HepG2 (cell line): ENCODE measurements at regions not wholly inside any gene's neighbourhood (a gene's known extent, or its start where the extent isn't known, plus 50 kb on each side); places are given as distances from the start of the nearest gene placed in this dataset.

Source experiments
- ATAC-seq: fragments of 200-7000 bp; cut with Tn5 transposase; 3 replicates; pipeline ENCODE4 v1.9.1; 2020; ENCODE audit warnings: mild to moderate bottlenecking, moderate library complexity
- BruUV-seq: library from RNA; stranded (reverse); fragments of 400-500 nt; replicated peaks from 2 replicates; lab custom pipeline; 2021; lab: Mats Ljungman, UMichigan
- CTCF ChIA-PET: fragments of 300-600 bp; formaldehyde crosslinking; extraction: SDS; loops from one replicate; lab custom pipeline; 2021; ENCODE audit warnings: low total read pairs, inconsistent platforms, low intra/inter-chr PET ratio; lab: Yijun Ruan, JAX
- POLR2A ChIA-PET: fragments of 350-600 bp; sonication (Branson Sonifier 250); formaldehyde crosslinking; loops from one replicate; lab custom pipeline; 2020; ENCODE audit warnings: antibody characterized with exemption, inconsistent platforms; lab: Yijun Ruan, JAX
- DNase-seq: peaks from one replicate; pipeline ENCODE4 v3.0.0-alpha.2; 2015; ENCODE audit warnings: low spot score
- FAIRE-seq: peaks from 3 replicates; lab custom pipeline; 2011; peaks lifted over from hg19 to GRCh38; lab: Jason Lieb, UNC
- H2AFZ ChIP-seq: one replicate; pipeline ENCODE4 v1.6.1; 2011; ENCODE audit warnings: low read length, inconsistent platforms
- H3K27ac ChIP-seq: fragments of 300-600 bp; 3 replicates; pipeline ENCODE4 v1.8.0; 2011; ENCODE audit warnings: mixed run types, mild to moderate bottlenecking, mixed read lengths, low read length, inconsistent platforms; ENCODE audit not compliant: insufficient read depth; ENCODE audit errors: extremely low read length
- H3K27me3 ChIP-seq, 2 experiments: fragments of 200-600 bp in 1 of 2; 2 replicates in 1 of 2; 3 replicates in 1 of 2; pipeline versions ENCODE4 v1.6.0 to v1.8.0; 2011; ENCODE audit warnings: low read length in 2 of 2, mild to moderate bottlenecking in 2 of 2, moderate library complexity in 2 of 2, inconsistent platforms in 1 of 2; ENCODE audit not compliant: insufficient read depth in 2 of 2, control insufficient read depth in 1 of 2
- H3K36me3 ChIP-seq, 2 experiments: fragments of 200-600 bp in 1 of 2; replicated peaks in 1 of 2; 2 replicates in 1 of 2; 3 replicates in 1 of 2; pipeline versions ENCODE4 v1.5.1 to v1.8.0; 2011; ENCODE audit warnings: low read length in 2 of 2, inconsistent platforms in 1 of 2; ENCODE audit not compliant: insufficient read depth in 2 of 2, control insufficient read depth in 1 of 2
- H3K4me1 ChIP-seq: 2 replicates; pipeline ENCODE4 v1.5.1; 2012; ENCODE audit warnings: low read length, inconsistent platforms; ENCODE audit not compliant: insufficient read depth
- H3K4me2 ChIP-seq: 2 replicates; pipeline ENCODE4 v1.6.0; 2011; ENCODE audit warnings: low read depth, low read length, inconsistent platforms
- H3K4me3 ChIP-seq, 3 experiments: fragments of 200-600 bp in 1 of 3; sonication (generic), shearing (Covaris generic) in 1 of 3; replicated peaks in 1 of 3; 2 replicates each; pipeline ENCODE4 v1.5.1; 2011 to 2016; ENCODE audit warnings: low read length in 3 of 3, inconsistent platforms in 2 of 3, low read depth in 2 of 3, mild to moderate bottlenecking in 2 of 3, control low read depth in 1 of 3, mixed read lengths in 1 of 3; ENCODE audit not compliant: insufficient read depth in 1 of 3
- H3K79me2 ChIP-seq: one replicate; pipeline ENCODE4 v1.6.1; 2011; ENCODE audit warnings: low read length, inconsistent platforms; ENCODE audit not compliant: insufficient read depth
- H3K9ac ChIP-seq: 2 replicates; pipeline ENCODE4 v1.6.0; 2011; ENCODE audit warnings: mild to moderate bottlenecking, low read depth, low read length, inconsistent platforms; ENCODE audit not compliant: insufficient read depth
- H3K9me3 ChIP-seq: 2 replicates; pipeline ENCODE4 v1.5.1; 2012; ENCODE audit warnings: mild to moderate bottlenecking, low read length
- H4K20me1 ChIP-seq: 2 replicates; pipeline ENCODE4 v1.6.0; 2011; ENCODE audit warnings: inconsistent platforms, mild to moderate bottlenecking, low read length, moderate library complexity; ENCODE audit not compliant: insufficient read depth
- GABPA ChIP-seq, 2 experiments: IDR thresholded peaks; 2 replicates each; pipeline ENCODE4 v1.6.1; 2011 to 2016; ENCODE audit warnings: low read depth in 2 of 2, low read length in 1 of 2, missing biosample characterization in 1 of 2, missing genetic modification characterization in 1 of 2
- HMG20B ChIP-seq: conservative IDR thresholded peaks from 2 replicates; pipeline ENCODE4 v1.6.1; 2016; ENCODE audit warnings: missing genetic modification reagents, missing compliant biosample characterization
- KAT2B ChIP-seq: fragments of 150-350 bp; IDR thresholded peaks from 2 replicates; pipeline ENCODE4 v1.6.1; 2014; ENCODE audit warnings: low read depth, low read length, borderline replicate concordance
- KLF9 ChIP-seq: IDR thresholded peaks from 2 replicates; pipeline ENCODE4 v1.6.1; 2016; ENCODE audit warnings: low read depth
- NKX3-1 ChIP-seq: sonication (generic); formaldehyde crosslinking; IDR thresholded peaks from 2 replicates; pipeline ENCODE4 v1.5.0; 2020; ENCODE audit warnings: missing genetic modification reagents
- TEAD2 ChIP-seq: sonication (generic); formaldehyde crosslinking; IDR thresholded peaks from 2 replicates; pipeline ENCODE4 v1.9.0; 2021; ENCODE audit warnings: missing genetic modification reagents
- YY1 ChIP-seq: IDR thresholded peaks from 2 replicates; pipeline ENCODE4 v1.6.1; 2011; ENCODE audit warnings: low read length, low read depth, moderate library complexity, mild to moderate bottlenecking; ENCODE audit not compliant: insufficient read depth, insufficient replicate concordance
- ZNF460 ChIP-seq: sonication (generic); formaldehyde crosslinking; IDR thresholded peaks from 2 replicates; pipeline ENCODE4 v1.5.1; 2020; ENCODE audit warnings: missing genetic modification reagents, mild to moderate bottlenecking, borderline replicate concordance
- ZNF563 ChIP-seq: sonication (generic); formaldehyde crosslinking; IDR thresholded peaks from 2 replicates; pipeline ENCODE4 v1.8.0; 2022; ENCODE audit warnings: mild to moderate bottlenecking, moderate library complexity, missing genetic modification reagents
- ZNF576 ChIP-seq: sonication (generic); formaldehyde crosslinking; IDR thresholded peaks from 2 replicates; pipeline ENCODE4 v1.4.0; 2020; ENCODE audit warnings: mild to moderate bottlenecking, missing genetic modification reagents
- ZNF7 ChIP-seq: IDR thresholded peaks from 2 replicates; pipeline ENCODE4 v1.6.1; 2016; ENCODE audit warnings: missing biosample characterization, missing genetic modification reagents
- ZNF883 ChIP-seq: sonication (generic); formaldehyde crosslinking; IDR thresholded peaks from 2 replicates; pipeline ENCODE4 v1.5.1; 2020; ENCODE audit warnings: mild to moderate bottlenecking, missing genetic modification reagents; ENCODE audit errors: not compliant biosample characterization
- WGBS: methylation state at CpG from one replicate; pipeline ENCODE4 v1.1.6; 2017; ENCODE audit warnings: low lambda C conversion rate; 5-methylcytosine and 5-hydroxymethylcytosine counted together
- in situ Hi-C: cut with HindIII; loops from 2 replicates; pipeline ENCODE4 v1.10.0; 2017; ENCODE audit warnings: low pct_unique_long_range_greater_than_20kb; ENCODE audit not compliant: extremely low pct_ligation_motif_present
- intact Hi-C: fragments of 100-400 bp; cut with micrococcal nuclease; formaldehyde crosslinking; loops from one replicate; pipeline ENCODE4 v1.10.0; 2022; ENCODE audit not compliant: unreplicated experiment
- TF ChIP-seq, protein P1 (sequence below): sonication (generic); formaldehyde crosslinking; IDR thresholded peaks from 2 replicates; pipeline ENCODE4 v1.5.1; 2020; ENCODE audit warnings: missing genetic modification reagents, mild to moderate bottlenecking, borderline replicate concordance

DNA sequence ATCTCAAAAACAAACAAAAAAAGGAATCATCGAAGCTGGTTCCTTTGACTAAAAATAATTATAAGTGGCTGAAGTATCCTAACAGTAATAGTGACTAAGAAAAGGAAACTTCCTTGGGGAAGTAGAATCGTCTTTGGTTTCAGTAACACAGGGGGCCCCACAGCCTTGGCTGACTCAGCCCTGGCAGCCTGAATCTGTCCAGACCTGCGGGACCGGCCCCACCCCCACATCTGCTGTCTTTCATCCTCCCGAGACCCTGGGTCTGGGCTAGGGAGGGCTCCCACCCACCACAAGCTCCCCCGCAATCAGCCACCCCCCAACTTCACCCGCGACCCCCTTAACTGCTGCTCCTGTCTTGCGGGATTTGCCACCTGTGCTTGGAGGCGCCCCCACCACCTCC, 1452.6 kb upstream of the ACVR2A start:
- DNase-seq (no peak), FAIRE-seq (no peak), ATAC-seq (no peak)
- Histone ChIP-seq H3K4me2 (no peak overlapping the region), H3K4me1 (no peaks in the 10 kb centered on the region), H3K36me3 (no peaks in the 10 kb centered on the region), H2AFZ (no peak overlapping the region), H3K79me2 (no peaks in the 10 kb centered on the region), H3K27me3 (no peaks in the 10 kb centered on the region), H4K20me1 (no peaks in the 10 kb centered on the region), H3K9ac (no peak overlapping the region), H3K27ac (no peak overlapping the region), H3K9me3 (no peaks in the 10 kb centered on the region), H3K4me3 (no peak overlapping the region)
- TF ChIP-seq ZNF460 (CRISPR knock-in tag) (no peak), HMG20B (CRISPR knock-in tag) (no peak), ZNF563 (CRISPR knock-in tag) (no peak), NKX3-1 (no peak)
- WGBS = 40% methylated on average over 10 of the region's 10 CpGs
- intact Hi-C loops (no loop called here), in situ Hi-C loops (no loop called here)
- CTCF ChIA-PET = no interaction called here
- POLR2A ChIA-PET = no interaction called here
- no TSS peak for BruUV-seq

- Histone ChIP-seq H3K9ac (no peak overlapping the region), H4K20me1 (no peaks in the 10 kb centered on the region), H3K27me3 (no peaks in the 10 kb centered on the region), H2AFZ (no peak overlapping the region), H3K27ac (no peak overlapping the region), H3K79me2 (no peaks in the 10 kb centered on the region), H3K4me2 (no peak overlapping the region), H3K4me1 (no peaks in the 10 kb centered on the region), H3K4me3 (no peak overlapping the region), H3K36me3 (no peaks in the 10 kb centered on the region), H3K9me3 (no peaks in the 10 kb centered on the region)
- TF ChIP-seq, protein P1, sequence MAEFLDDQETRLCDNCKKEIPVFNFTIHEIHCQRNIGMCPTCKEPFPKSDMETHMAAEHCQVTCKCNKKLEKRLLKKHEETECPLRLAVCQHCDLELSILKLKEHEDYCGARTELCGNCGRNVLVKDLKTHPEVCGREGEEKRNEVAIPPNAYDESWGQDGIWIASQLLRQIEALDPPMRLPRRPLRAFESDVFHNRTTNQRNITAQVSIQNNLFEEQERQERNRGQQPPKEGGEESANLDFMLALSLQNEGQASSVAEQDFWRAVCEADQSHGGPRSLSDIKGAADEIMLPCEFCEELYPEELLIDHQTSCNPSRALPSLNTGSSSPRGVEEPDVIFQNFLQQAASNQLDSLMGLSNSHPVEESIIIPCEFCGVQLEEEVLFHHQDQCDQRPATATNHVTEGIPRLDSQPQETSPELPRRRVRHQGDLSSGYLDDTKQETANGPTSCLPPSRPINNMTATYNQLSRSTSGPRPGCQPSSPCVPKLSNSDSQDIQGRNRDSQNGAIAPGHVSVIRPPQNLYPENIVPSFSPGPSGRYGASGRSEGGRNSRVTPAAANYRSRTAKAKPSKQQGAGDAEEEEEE = no peak
- TF ChIP-seq ZNF576 (CRISPR knock-in tag) (no peak), TEAD2 (no peak), KLF9 (CRISPR knock-in tag) (no peak), ZNF7 (CRISPR knock-in tag) (no peak), GABPA (IDR thresholded peaks at IDR 0.05; ENCODE audit: low read depth, low read length) (no peak), GABPA (CRISPR knock-in tag; IDR thresholded peaks at IDR 0.05; ENCODE audit: low read depth) (no peak), KAT2B (no peak), ZNF883 (CRISPR knock-in tag) (no peak), YY1 (no peak)
- no peak for ATAC-seq
- POLR2A ChIA-PET = no interaction called here
- 8% methylated on average over 2 of the region's 2 CpGs for WGBS
- FAIRE-seq = no peak
- in situ Hi-C loops = no loop called here
- no peak for DNase-seq
- BruUV-seq = no TSS peak
- intact Hi-C loops = no loop called here
- CTCF ChIA-PET = no interaction called here
Measured at GRCh38 chr2:146388757-146389156, 1456.1 kb upstream of the ACVR2A start.
